WTC11 (cell line): ENCODE measurements at regions not wholly inside any gene's neighbourhood (a gene's known extent, or its start where the extent isn't known, plus 50 kb on each side); places are given as distances from the start of the nearest gene placed in this dataset.

Experiments used
- ATAC-seq: fragments of 200-7000 bp; cut with Tn5 transposase; 2 replicates; pipeline ENCODE4 v1.10.0; 2021; ENCODE audit warnings: mild to moderate bottlenecking, moderate library complexity
- CTCF ChIA-PET: fragments of 300-600 bp; sonication (Branson Sonifier 250); formaldehyde crosslinking; loops from one replicate; lab custom pipeline; 2021; ENCODE audit warnings: antibody characterized with exemption; lab: Charles Lee
- POLR2A ChIA-PET: fragments of 350-600 bp; sonication (Branson Sonifier 250); formaldehyde crosslinking; loops from one replicate; lab custom pipeline; 2021; ENCODE audit warnings: antibody characterized with exemption; lab: Charles Lee
- DNase-seq: peaks from one replicate; pipeline ENCODE4 v3.0.0; 2021; ENCODE audit warnings: low spot score
- H3K27ac Mint-ChIP-seq: 2 replicates; pipeline ENCODE4 v1.8.0; 2021; ENCODE audit warnings: mixed read lengths
- H3K27me3 Mint-ChIP-seq: 2 replicates; pipeline ENCODE4 v1.8.0; 2021; ENCODE audit warnings: low read depth, mild to moderate bottlenecking, moderate library complexity, mixed read lengths
- H3K36me3 Mint-ChIP-seq: 2 replicates; pipeline ENCODE4 v1.8.0; 2021; ENCODE audit warnings: mixed read lengths
- H3K4me1 Mint-ChIP-seq: 2 replicates; pipeline ENCODE4 v1.8.0; 2022; ENCODE audit warnings: mixed read lengths
- H3K4me3 Mint-ChIP-seq: 2 replicates; pipeline ENCODE4 v1.8.0; 2021; ENCODE audit warnings: mild to moderate bottlenecking, moderate library complexity, mixed read lengths
- H3K9me3 Mint-ChIP-seq: 2 replicates; pipeline ENCODE4 v1.8.0; 2021; ENCODE audit warnings: mixed read lengths
- EMX1 ChIP-seq: fragments of 250-450 bp; sonication (Bioruptor Pico); IDR thresholded peaks from 2 replicates; pipeline ENCODE4 v1.8.0; 2021; ENCODE audit warnings: mild to moderate bottlenecking
- ETV6 ChIP-seq: sonication (generic); formaldehyde crosslinking; IDR thresholded peaks from 2 replicates; pipeline ENCODE4 v1.8.1; 2022; ENCODE audit warnings: mild to moderate bottlenecking, missing genetic modification reagents
- HMGA2 ChIP-seq: fragments of 250-450 bp; sonication (Bioruptor Pico); IDR thresholded peaks from 2 replicates; pipeline ENCODE4 v1.4.0; 2021; ENCODE audit warnings: mild to moderate bottlenecking, moderate library complexity
- JAZF1 ChIP-seq: fragments of 250-450 bp; sonication (Bioruptor Pico); IDR thresholded peaks from 2 replicates; pipeline ENCODE4 v1.9.0; 2021; ENCODE audit warnings: moderate library complexity, mild to moderate bottlenecking, inconsistent platforms
- MXD4 ChIP-seq: fragments of 250-450 bp; sonication (Bioruptor Pico); IDR thresholded peaks from 2 replicates; pipeline ENCODE4 v1.8.0; 2021; ENCODE audit warnings: mild to moderate bottlenecking, moderate library complexity, borderline replicate concordance
- MYBL2 ChIP-seq: sonication (generic); formaldehyde crosslinking; IDR thresholded peaks from 2 replicates; pipeline ENCODE4 v1.8.1; 2023; ENCODE audit warnings: mild to moderate bottlenecking, moderate library complexity, missing genetic modification reagents
- NFATC4 ChIP-seq: fragments of 250-450 bp; sonication (Bioruptor Pico); IDR thresholded peaks from 2 replicates; pipeline ENCODE4 v1.9.0; 2021; ENCODE audit warnings: mild to moderate bottlenecking
- NFYB ChIP-seq: sonication (generic); formaldehyde crosslinking; conservative IDR thresholded peaks from 2 replicates; pipeline ENCODE4 v1.8.0; 2022; ENCODE audit warnings: low read depth, missing genetic modification reagents
- RELA ChIP-seq: sonication (generic); formaldehyde crosslinking; IDR thresholded peaks from 2 replicates; pipeline ENCODE4 v1.8.1; 2022; ENCODE audit warnings: missing genetic modification reagents, mild to moderate bottlenecking, borderline replicate concordance
- SOX15 ChIP-seq: fragments of 250-450 bp; sonication (Bioruptor Pico); IDR thresholded peaks from 2 replicates; pipeline ENCODE4 v1.9.0; 2021; ENCODE audit warnings: mild to moderate bottlenecking
- TCF7 ChIP-seq: sonication (generic); formaldehyde crosslinking; IDR thresholded peaks from 2 replicates; pipeline ENCODE4 v1.8.0; 2022; ENCODE audit warnings: mild to moderate bottlenecking, low read depth, missing genetic modification reagents, moderate library complexity
- TP53 ChIP-seq: sonication (generic); formaldehyde crosslinking; IDR thresholded peaks from 2 replicates; pipeline ENCODE4 v1.8.1; 2023; ENCODE audit warnings: mild to moderate bottlenecking, missing genetic modification reagents
- ZNF263 ChIP-seq: sonication (generic); formaldehyde crosslinking; IDR thresholded peaks from 2 replicates; pipeline ENCODE4 v1.8.1; 2022; ENCODE audit warnings: low read depth, mild to moderate bottlenecking, moderate library complexity, missing genetic modification reagents
- ZNF671 ChIP-seq: fragments of 250-450 bp; sonication (Bioruptor Pico); IDR thresholded peaks from 2 replicates; pipeline ENCODE4 v1.8.0; 2021; ENCODE audit warnings: mild to moderate bottlenecking
- TF ChIP-seq, protein P1 (sequence below): sonication (generic); formaldehyde crosslinking; IDR thresholded peaks from 2 replicates; pipeline ENCODE4 v1.8.1; 2023; ENCODE audit warnings: mild to moderate bottlenecking, missing genetic modification reagents, moderate library complexity
- TF ChIP-seq, protein P2 (sequence below): sonication (generic); formaldehyde crosslinking; IDR thresholded peaks from 2 replicates; pipeline ENCODE4 v1.8.0; 2022; ENCODE audit warnings: mild to moderate bottlenecking, missing genetic modification reagents
- TF ChIP-seq, protein P3 (sequence below): sonication (generic); formaldehyde crosslinking; IDR thresholded peaks from 2 replicates; pipeline ENCODE4 v1.8.1; 2022; ENCODE audit warnings: mild to moderate bottlenecking, missing genetic modification reagents, moderate library complexity, borderline replicate concordance
- TF ChIP-seq, protein P4 (sequence below): sonication (generic); formaldehyde crosslinking; conservative IDR thresholded peaks from 2 replicates; pipeline ENCODE4 v1.8.1; 2023; ENCODE audit warnings: mild to moderate bottlenecking, low read depth, missing genetic modification reagents, moderate library complexity
- TF ChIP-seq, protein P5 (sequence below): fragments of 250-450 bp; sonication (Bioruptor Pico); IDR thresholded peaks from 2 replicates; pipeline ENCODE4 v1.9.0; 2021; ENCODE audit warnings: moderate library complexity, mild to moderate bottlenecking, inconsistent platforms, borderline replicate concordance
- TF ChIP-seq, protein P6 (sequence below): sonication (generic); formaldehyde crosslinking; IDR thresholded peaks from 2 replicates; pipeline ENCODE4 v1.8.0; 2023; ENCODE audit warnings: missing genetic modification reagents, mild to moderate bottlenecking, borderline replicate concordance
- TF ChIP-seq, protein P7 (sequence below): sonication (generic); formaldehyde crosslinking; IDR thresholded peaks from 2 replicates; pipeline ENCODE4 v1.8.0; 2022; ENCODE audit warnings: mild to moderate bottlenecking, missing genetic modification reagents
- TF ChIP-seq, protein P8 (sequence below): sonication (generic); formaldehyde crosslinking; IDR thresholded peaks from 2 replicates; pipeline ENCODE4 v1.8.1; 2022; ENCODE audit warnings: missing genetic modification reagents, borderline replicate concordance

DNA sequence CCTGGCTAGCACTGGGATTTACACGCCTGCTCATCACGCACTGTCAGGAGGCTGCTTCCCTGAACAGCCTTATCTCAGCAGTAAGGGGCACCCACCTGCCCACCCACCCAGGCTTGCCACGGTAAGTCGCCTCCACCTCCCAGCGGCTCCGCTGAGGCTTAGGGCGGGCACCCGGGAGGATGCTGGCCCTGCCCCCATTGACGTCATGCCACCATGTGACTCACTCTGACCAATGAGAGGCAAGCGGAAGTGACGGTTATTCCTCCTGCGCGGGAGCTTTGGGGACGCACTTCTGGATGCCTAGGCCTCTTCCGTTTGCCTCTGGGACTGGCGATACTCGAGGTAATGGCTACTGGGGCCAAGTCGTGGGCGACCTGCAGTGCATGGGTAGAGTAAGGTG lies 256.8 kb downstream of the QKI start:
- ChIA-PET POLR2A (no interaction called here), CTCF (no interaction called here)
- no peak for ATAC-seq
- Mint-ChIP-seq H3K27ac (no peak overlapping the region), H3K36me3 (peaks cover 5% of the 10 kb centered on the region; the same call in 1 of the 2 replicates), H3K4me1 (peaks cover 5% of the 10 kb centered on the region), H3K9me3 (peaks cover 16% of the 10 kb centered on the region), H3K27me3 (no peaks in the 10 kb centered on the region), H3K4me3 (no peak overlapping the region)
- no peak for DNase-seq
- no peak for TF ChIP-seq RELA (CRISPR knock-in tag)
- TF ChIP-seq NFYB (CRISPR knock-in tag) = peak; percentile 68
- TF ChIP-seq, protein P1, sequence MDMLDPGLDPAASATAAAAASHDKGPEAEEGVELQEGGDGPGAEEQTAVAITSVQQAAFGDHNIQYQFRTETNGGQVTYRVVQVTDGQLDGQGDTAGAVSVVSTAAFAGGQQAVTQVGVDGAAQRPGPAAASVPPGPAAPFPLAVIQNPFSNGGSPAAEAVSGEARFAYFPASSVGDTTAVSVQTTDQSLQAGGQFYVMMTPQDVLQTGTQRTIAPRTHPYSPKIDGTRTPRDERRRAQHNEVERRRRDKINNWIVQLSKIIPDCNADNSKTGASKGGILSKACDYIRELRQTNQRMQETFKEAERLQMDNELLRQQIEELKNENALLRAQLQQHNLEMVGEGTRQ (CRISPR knock-in tag) = peak; percentile 75
- TF ChIP-seq, protein P2, sequence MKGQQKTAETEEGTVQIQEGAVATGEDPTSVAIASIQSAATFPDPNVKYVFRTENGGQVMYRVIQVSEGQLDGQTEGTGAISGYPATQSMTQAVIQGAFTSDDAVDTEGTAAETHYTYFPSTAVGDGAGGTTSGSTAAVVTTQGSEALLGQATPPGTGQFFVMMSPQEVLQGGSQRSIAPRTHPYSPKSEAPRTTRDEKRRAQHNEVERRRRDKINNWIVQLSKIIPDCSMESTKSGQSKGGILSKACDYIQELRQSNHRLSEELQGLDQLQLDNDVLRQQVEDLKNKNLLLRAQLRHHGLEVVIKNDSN = peak; percentile 75

DNA sequence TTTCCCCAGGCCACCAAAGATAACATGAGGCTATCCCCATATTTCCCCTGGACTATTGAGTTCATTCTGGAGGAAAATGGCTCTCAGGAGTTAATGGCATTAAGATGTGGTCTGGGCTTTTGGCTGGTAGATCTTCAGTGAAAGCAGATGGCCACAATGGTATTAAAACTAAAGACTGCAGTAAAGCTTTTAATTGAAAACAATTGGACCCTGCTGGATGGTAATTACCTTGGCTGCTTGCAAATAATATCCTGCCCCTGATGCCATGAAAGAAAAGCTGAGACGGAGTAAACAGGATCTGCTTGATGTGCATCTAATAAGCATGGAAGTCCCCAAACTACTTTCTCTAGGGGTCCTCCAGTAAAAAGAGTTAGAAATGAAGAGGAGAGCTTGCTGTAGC lies 255.8 kb downstream of the QKI start:
- H3K9me3 Mint-ChIP-seq = peaks cover 8% of the 10 kb centered on the region
- H3K4me3 Mint-ChIP-seq = no peak overlapping the region
- no peaks in the 10 kb centered on the region for H3K27me3 Mint-ChIP-seq
- peaks cover 5% of the 10 kb centered on the region for H3K4me1 Mint-ChIP-seq
- H3K36me3 Mint-ChIP-seq = peaks cover under 1% of the 10 kb centered on the region; the same call in 1 of the 2 replicates
- H3K27ac Mint-ChIP-seq = no peak overlapping the region
- TF ChIP-seq TCF7 (CRISPR knock-in tag) (no peak), RELA (CRISPR knock-in tag) (no peak), HMGA2 (CRISPR knock-in tag) (no peak), SOX15 (CRISPR knock-in tag) (no peak), NFATC4 (CRISPR knock-in tag) (no peak), MYBL2 (no peak), ZNF263 (CRISPR knock-in tag) (no peak), JAZF1 (no peak), ETV6 (CRISPR knock-in tag) (no peak), ZNF671 (CRISPR knock-in tag) (no peak), MXD4 (CRISPR knock-in tag) (no peak), EMX1 (CRISPR knock-in tag) (no peak), TP53 (CRISPR knock-in tag) (no peak)
- TF ChIP-seq, protein P3, sequence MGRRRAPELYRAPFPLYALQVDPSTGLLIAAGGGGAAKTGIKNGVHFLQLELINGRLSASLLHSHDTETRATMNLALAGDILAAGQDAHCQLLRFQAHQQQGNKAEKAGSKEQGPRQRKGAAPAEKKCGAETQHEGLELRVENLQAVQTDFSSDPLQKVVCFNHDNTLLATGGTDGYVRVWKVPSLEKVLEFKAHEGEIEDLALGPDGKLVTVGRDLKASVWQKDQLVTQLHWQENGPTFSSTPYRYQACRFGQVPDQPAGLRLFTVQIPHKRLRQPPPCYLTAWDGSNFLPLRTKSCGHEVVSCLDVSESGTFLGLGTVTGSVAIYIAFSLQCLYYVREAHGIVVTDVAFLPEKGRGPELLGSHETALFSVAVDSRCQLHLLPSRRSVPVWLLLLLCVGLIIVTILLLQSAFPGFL (CRISPR knock-in tag) = no peak
- TF ChIP-seq, protein P4, sequence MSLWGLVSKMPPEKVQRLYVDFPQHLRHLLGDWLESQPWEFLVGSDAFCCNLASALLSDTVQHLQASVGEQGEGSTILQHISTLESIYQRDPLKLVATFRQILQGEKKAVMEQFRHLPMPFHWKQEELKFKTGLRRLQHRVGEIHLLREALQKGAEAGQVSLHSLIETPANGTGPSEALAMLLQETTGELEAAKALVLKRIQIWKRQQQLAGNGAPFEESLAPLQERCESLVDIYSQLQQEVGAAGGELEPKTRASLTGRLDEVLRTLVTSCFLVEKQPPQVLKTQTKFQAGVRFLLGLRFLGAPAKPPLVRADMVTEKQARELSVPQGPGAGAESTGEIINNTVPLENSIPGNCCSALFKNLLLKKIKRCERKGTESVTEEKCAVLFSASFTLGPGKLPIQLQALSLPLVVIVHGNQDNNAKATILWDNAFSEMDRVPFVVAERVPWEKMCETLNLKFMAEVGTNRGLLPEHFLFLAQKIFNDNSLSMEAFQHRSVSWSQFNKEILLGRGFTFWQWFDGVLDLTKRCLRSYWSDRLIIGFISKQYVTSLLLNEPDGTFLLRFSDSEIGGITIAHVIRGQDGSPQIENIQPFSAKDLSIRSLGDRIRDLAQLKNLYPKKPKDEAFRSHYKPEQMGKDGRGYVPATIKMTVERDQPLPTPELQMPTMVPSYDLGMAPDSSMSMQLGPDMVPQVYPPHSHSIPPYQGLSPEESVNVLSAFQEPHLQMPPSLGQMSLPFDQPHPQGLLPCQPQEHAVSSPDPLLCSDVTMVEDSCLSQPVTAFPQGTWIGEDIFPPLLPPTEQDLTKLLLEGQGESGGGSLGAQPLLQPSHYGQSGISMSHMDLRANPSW (CRISPR knock-in tag) = no peak
- TF ChIP-seq, protein P5, sequence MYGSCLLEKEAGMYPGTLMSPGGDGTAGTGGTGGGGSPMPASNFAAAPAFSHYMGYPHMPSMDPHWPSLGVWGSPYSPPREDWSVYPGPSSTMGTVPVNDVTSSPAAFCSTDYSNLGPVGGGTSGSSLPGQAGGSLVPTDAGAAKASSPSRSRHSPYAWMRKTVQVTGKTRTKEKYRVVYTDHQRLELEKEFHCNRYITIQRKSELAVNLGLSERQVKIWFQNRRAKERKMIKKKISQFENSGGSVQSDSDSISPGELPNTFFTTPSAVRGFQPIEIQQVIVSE = no peak
- TF ChIP-seq, protein P6, sequence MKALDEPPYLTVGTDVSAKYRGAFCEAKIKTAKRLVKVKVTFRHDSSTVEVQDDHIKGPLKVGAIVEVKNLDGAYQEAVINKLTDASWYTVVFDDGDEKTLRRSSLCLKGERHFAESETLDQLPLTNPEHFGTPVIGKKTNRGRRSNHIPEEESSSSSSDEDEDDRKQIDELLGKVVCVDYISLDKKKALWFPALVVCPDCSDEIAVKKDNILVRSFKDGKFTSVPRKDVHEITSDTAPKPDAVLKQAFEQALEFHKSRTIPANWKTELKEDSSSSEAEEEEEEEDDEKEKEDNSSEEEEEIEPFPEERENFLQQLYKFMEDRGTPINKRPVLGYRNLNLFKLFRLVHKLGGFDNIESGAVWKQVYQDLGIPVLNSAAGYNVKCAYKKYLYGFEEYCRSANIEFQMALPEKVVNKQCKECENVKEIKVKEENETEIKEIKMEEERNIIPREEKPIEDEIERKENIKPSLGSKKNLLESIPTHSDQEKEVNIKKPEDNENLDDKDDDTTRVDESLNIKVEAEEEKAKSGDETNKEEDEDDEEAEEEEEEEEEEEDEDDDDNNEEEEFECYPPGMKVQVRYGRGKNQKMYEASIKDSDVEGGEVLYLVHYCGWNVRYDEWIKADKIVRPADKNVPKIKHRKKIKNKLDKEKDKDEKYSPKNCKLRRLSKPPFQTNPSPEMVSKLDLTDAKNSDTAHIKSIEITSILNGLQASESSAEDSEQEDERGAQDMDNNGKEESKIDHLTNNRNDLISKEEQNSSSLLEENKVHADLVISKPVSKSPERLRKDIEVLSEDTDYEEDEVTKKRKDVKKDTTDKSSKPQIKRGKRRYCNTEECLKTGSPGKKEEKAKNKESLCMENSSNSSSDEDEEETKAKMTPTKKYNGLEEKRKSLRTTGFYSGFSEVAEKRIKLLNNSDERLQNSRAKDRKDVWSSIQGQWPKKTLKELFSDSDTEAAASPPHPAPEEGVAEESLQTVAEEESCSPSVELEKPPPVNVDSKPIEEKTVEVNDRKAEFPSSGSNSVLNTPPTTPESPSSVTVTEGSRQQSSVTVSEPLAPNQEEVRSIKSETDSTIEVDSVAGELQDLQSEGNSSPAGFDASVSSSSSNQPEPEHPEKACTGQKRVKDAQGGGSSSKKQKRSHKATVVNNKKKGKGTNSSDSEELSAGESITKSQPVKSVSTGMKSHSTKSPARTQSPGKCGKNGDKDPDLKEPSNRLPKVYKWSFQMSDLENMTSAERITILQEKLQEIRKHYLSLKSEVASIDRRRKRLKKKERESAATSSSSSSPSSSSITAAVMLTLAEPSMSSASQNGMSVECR (CRISPR knock-in tag) = no peak
- TF ChIP-seq, protein P7, sequence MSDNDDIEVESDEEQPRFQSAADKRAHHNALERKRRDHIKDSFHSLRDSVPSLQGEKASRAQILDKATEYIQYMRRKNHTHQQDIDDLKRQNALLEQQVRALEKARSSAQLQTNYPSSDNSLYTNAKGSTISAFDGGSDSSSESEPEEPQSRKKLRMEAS (CRISPR knock-in tag) = no peak
- TF ChIP-seq, protein P8, sequence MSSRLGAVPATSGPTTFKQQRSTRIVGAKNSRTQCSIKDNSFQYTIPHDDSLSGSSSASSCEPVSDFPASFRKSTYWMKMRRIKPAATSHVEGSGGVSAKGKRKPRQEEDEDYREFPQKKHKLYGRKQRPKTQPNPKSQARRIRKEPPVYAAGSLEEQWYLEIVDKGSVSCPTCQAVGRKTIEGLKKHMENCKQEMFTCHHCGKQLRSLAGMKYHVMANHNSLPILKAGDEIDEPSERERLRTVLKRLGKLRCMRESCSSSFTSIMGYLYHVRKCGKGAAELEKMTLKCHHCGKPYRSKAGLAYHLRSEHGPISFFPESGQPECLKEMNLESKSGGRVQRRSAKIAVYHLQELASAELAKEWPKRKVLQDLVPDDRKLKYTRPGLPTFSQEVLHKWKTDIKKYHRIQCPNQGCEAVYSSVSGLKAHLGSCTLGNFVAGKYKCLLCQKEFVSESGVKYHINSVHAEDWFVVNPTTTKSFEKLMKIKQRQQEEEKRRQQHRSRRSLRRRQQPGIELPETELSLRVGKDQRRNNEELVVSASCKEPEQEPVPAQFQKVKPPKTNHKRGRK = no peak
- ATAC-seq (no peak), DNase-seq (no peak)
- CTCF ChIA-PET = no interaction called here
- POLR2A ChIA-PET = no interaction called here
